GM21619 (cell line): ENCODE measurements at regions not wholly inside any gene's neighbourhood (a gene's known extent, or its start where the extent isn't known, plus 50 kb on each side); places are given as distances from the start of the nearest gene placed in this dataset.
A peak's percentile ranks its signal among the peaks of the same experiment; 100 is the strongest.

ENCODE experiments used
- ATAC-seq: cut with Tn5 transposase; IDR thresholded peaks from one replicate; pipeline ENCODE4 v1.9.1; 2021; ENCODE audit not compliant: unreplicated experiment

DNA sequence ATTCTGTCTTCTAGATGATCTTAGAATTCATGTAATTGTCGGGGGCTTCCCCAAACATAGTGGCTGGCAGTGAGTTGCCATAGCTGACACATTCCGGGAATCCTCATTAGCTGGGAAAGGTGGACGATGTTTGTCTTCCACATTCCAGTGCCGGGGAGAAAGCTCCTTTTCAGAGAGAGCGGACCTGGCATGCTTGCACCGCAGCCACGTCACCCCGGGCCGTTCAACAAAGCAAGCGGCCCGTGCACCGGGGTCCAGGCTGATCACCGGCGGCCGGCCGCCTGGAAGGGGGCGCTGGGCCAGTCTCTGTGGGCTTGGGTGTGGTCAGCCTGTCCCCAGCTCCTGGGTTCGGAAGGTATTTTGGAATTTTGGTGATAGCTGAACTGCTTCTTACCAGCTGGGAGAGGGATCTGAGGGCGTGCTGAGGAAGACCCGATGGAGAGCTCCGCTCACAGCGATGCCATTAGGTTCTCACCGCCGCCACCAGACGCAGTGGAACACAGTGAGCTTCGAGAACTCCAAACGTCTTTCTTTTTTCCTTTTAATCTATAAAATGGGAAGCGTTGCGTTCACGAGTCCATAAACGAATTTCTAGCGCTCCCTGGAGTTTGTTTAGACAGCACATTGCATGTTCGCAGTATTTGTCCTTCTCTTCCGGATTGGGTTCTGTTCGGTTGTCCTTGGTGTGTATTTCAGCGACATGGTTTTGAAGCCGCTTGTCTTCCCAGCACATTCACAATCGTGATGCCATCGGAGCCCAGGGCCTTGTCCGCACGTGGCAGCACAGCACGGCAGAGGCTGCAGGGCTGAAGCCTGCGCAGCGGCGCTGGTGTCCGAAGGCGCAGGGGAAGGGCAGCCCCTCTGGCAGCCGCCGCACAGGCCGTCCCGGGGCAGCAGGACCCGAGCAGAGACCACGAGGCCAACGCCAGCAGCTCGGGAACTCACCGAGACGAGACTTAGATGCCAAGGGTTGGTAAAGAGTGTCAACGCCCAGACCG lies 557.6 kb downstream of the QKI start:
- no peak for ATAC-seq

DNA sequence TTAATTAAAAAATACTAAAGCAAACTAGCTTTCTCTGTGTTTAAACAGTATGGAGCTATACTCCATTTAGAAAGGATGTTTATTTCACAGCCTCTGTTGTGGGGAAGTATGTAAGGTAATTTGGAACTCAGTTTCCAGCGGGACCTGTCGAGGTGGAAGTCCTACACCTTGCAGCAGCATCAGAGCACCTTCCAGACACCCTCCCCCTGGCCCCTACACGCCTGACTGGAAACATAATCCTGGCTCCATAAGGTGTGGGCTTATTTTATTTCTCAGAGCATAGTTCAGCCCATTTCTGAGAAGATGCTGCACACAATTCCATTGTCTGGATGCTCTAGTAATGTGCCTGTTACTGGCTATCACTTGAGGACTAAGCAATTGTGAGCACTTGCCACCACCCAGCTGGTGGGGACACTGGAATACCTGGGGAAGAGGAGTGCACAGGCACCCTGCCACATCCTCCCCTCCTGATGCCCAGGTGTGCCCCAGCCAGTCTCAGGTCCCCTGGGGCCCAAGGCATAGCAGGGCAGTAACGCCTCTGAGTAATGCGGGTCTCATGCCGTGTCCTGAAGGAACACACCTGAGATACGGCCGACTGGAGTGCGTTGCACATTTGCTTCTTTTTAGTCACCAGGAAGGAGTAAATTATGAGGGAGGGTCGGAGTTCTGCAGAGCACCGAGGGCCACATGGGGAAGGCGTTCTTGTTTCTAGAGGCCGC lies 556.5 kb downstream of the QKI start:
- ATAC-seq, result no peak

DNA sequence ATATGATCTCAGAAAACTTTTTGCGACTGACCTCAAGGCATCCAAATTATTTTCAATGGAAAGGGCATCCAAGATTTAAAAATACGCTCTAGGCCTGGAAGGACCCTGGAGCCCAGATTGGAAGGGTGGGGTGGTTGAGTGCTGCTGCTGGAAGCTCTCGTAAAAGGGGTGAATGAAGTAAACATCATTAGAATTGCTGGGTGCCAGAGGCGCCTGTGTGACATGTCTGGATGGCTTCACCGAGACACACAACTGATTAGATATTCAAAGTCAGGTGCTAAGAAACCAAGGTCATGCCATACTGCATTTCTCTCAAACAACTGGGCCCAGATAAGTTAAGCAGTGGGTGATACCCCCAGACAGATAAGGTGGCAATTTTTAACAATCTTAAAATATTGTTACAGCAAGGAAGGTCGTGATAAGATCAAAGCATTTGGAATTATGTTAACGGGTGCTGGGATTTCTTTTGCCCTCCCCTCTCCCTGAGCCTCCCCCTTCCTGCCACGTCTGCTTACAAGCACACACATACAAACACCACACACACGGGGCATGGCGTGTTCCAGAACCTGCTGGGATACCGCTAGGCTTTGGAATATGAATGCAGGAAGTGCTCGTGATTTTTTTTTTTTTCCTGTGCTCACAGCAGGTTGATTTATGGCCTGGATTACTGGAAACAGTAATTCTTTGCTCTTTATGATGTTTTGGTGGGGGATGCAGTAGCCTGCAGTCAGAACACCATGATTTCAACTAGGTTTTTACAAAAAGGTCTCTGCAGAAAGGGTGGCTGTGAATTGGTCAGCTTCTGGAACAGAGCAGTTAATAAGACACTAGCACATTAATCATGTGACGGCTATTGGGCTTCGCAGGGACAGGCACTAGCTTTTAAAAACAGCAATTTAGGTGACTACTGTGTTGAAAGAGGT lies 551.2 kb downstream of the QKI start:
- ATAC-seq, result no peak

DNA sequence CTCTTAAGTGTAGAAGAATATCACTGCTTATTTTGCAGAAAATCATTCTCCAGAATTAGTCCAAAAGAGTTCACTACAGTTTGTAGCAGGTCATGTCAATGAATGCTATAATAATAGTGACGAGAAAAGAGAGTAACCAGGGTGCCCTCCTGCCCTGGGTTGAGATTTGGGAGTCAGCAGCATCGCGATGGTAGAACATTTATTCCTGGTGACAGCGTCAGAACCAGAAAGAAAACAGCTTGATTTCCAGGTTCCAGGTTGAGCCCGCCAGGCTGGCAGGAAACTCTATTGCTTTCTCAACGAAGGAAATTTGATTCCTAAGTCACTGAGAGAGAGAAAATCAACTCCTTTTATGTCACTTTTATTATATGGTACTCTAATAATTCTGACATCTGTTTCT lies 550.3 kb downstream of the QKI start:
- no peak for ATAC-seq

DNA sequence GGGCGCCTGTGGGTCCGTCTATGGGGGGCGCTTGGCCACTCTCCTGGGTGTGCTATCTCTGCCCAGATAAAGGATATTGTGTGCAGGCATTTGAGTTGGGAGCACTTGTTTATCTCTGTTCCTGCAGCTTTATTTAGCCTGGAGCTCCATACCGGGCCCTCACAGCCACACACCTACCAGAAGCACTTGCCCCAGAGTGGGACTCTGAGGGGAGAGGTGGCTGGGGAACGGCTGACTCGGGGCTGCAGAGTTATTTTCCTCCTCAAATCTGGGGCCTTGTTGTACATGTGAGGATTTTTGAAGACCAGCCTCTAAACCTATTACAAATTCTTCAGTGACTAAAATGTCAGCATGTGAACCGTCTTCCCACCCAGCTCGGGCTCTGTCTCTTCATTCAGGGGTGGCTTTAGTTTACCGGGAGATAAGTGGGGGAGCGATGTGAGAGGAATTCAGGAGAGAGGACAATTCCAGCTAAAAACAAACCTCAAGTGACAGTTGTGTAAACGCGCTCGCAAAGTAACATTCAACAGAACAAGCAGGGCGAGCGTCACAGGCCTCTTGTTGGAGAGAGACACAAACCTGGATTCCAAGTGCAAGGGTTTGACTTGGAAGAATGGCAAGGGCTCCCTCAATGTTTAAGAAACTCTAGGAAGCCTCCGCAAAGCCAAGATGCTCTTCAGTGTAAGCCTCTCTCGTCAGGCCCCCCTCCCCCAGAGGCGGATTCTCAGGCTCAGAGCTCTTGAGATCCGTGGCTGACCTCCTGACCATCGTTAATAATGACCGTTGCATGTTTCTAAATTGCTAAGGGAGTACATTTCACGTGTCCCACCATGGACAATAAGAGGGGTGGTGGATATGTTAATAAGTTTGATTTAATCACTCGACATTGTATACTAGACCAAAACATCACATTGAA lies 548.9 kb downstream of the QKI start:
- no peak for ATAC-seq

DNA sequence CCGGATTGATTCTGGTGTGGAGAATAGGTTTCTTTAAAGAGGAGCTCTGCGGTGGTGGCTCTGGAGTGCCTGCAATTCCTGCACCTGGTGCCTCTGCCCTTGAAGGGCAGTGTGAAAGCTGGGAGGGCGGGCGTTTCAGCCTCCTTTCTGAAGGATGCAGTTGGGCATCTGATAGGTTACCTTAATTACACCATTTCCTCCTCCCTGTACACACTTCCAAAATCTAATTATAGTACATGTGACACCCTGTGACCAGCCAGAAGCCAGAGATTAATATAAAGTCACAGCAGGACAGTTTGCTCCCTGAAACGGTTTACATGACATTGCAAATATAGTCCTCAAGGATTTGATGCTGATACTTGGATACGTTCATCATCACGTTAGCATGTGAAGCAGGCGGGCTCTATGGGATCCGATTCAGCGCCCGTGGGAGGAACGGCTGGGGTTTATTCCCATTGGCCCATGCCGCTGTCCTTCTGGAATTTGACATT lies 548.2 kb downstream of the QKI start:
- ATAC-seq, result no peak

DNA sequence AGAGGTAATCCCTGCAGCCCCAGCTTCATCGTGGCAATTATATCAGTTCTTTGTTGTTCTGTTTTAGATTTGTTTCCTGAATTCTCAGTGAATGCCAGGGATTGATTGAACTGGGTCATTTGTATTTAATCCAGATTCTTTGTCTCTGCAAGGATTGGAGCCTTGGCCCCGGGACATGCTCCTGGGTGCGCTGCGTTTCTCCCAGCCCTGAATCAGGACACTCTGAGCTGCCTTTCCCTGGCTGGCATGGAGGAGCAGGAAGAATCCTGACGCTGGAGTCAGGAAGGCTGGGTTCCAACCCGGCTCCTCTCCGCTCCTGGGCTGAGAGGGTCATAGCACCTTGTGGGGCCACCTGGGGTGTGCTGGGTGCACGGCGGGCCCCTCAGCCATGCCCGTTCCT lies 545.6 kb downstream of the QKI start:
- ATAC-seq, result no peak

DNA sequence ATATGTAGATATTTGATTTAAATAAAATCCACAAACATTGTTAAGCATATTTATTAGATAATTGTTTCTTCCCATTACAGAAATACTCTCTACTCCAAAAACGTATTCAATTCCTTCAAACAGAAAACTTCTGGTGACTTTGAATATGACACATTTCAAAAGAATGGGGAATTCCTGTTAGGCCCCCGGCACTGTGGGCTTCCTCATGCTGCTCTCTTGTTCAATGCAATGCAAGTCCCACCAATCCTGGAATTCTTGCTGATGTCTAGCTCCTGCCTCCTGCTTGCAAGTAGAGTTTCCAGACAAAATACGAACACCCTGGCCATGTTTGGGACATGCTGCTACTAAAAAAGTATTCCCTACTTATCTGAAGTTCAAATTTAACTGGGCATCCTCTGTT lies 544.1 kb downstream of the QKI start:
- no peak for ATAC-seq

DNA sequence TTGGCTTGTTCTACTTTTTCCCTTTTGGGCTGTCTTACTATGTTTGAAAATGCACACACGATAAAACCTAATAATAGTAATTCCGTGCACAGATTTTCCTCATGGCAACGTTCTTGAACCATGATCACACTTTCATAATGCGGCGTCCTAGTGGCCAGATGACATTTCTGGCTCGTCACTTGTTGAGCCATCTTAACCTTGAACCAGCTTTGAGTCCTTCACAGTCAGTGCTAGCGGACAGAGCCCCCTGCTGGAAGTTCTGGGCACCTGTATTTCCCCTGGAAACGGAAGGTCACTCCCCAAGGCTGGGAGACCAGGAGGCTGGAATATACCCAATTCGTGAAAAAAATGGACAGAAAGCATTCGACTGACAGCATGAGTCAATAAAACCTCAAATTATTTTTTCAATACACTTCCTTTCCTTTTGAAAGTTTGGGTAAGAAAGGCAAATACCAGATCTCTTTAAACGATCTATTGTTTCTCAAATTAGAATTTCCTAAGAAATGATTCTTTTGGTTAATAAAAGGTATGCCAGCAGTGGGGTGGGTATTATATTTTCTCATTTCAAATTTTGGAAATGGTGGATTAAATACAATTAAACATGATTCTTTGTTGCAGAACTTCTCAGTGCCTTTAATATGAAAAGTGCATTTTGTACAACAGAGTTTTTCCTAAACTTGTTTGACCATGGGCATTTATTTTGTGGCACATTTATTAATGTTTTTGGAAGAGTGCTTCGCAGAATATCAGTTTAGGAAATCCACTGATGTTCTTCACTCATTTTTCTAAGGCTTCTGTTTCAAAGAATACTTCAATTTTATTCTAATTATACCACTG lies 542.3 kb downstream of the QKI start:
- peak; percentile 99 for ATAC-seq

DNA sequence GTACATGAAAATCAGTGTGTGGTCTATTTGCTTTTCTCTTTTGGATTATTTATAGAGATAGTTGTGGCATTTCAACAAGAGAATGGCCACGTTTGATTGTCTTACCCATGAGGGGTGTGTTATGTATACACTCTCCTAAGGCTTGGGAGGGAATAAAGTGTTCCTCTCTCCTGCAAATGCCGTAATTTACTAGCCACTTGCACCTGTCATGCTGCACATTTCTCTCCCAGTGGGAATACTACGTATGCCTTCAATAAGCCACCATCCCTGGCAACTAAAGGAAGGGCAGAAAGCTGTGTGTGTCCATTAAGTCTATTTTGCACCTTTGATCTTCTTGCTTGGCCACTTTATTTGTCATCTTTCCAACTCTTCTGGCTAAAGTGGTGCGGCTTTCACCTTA lies 541.2 kb downstream of the QKI start:
- no peak for ATAC-seq

DNA sequence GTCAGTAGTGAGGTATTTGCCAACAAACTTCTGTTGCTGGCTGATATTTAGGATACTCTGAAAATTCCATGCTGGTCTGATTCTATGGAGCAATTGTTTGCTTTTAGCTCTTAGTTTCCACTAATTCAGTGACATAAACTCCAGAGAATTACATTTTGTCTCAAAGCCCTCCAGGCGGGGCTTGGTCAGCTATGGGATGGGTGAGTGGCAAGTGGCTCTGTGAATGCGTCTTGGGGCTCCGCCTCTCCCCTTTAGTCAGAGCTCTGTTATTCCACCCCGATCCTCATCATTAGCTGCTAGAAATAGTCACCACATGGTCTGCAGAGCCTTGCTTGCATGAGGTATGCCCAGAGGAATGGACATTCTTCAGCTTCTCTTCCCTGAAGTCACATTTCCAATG lies 540.6 kb downstream of the QKI start:
- ATAC-seq, result no peak

DNA sequence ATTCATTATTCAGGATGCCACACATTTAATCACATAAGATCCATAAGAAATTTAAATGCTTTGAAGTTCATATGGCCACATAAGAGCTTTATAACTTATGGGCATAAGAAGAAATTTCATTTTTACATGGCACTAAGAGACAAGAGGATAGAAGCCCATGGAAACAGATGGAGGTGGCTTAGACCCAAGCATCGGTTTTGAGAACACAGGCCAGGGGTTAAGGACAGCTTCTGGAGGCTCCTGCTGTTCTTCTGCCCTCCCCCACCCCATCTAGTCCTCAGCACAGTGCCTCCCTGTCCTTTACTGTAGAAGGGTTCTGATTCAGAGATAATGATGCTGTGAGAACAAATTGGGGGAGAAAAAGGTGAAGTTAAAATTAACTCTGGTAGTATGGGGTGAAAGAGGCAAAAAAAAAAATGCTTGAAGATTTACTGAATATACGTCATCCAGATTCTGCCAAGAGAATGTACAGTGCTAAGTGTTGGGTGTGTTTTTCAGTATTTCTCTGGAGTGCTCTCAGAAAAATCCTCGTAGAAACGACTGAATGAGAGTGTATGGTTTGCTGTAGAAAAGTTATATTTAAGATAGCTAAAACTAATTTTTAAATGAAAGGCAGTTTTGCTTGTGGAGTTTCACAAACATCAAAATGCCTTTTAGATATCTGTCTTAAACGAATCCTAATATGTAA lies 539.7 kb downstream of the QKI start:
- no peak for ATAC-seq

DNA sequence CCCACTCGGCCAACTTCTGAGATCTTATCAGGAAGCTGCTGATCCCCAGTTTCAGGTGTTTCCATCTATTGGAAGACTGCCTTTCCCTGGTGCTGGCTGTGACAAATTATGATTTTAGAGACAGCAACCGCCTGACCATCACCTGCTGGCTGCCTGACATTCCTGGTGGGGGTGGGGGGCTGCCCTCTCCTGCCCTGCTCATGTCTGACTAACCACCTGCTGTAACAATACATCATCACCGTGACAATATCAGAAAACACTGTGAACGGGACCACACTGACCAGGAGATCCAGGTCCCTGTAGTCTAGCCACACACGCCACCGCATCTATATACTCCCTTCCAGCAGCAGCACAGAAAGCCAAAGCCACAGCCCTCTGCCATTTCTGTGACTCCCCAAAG lies 537.5 kb downstream of the QKI start:
- no peak for ATAC-seq

DNA sequence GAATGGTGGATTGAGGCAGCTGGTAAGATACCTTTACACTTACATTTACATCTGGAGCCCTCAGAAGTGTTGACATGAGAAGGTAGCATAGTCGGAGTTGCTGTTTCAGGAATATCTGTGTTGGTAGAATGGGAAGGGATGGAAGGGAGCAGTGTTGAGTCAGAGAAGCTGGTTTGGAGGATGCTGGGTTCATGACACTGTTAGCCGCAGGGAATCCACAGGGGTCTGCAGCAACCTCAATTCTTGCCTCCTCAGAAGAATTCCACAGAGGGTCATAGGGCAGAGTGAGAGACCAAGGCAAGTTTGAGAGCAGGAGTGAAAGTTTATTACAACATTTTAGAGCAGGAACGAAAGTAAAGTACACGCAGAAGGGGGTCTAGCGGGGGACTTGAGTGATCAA lies 536.8 kb downstream of the QKI start:
- ATAC-seq, result no peak

DNA sequence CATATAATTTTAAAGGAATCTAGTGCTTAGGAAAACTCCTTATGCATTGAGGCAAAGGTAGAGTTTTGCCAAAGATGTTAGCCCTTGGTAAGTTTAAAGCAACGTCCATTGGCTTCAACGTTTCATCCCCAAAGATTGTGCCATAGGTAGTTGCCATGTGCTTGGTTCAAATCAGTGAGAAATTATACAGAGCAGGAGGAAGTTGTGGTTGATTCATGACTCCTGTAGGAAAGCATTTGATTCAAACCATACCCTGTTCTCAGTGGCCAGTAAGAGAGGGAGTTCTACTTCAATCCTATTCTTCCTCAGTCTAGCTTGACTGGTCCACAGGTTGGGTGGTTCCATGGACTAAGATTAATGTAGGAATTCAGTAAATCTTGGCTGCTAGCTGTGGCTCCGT lies 535.6 kb downstream of the QKI start:
- no peak for ATAC-seq

DNA sequence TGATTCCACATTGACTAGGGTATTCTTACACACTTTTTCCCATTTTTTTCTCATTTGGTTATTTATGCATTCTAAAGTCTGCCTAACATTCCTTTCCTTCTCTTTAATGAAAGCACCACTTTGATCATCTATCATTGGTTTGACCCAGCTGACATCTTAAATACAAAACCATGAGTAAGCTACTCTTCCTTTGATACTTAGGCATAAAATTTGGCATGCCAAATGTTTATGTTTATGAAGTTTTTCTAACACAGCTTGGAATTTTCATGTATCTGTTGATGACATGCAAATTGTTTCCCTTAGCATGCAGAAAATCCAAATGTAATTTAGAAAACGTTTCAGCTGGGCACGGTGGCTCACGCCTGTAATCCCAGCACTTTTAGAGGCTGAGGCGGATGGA lies 534.9 kb downstream of the QKI start:
- ATAC-seq, result no peak

DNA sequence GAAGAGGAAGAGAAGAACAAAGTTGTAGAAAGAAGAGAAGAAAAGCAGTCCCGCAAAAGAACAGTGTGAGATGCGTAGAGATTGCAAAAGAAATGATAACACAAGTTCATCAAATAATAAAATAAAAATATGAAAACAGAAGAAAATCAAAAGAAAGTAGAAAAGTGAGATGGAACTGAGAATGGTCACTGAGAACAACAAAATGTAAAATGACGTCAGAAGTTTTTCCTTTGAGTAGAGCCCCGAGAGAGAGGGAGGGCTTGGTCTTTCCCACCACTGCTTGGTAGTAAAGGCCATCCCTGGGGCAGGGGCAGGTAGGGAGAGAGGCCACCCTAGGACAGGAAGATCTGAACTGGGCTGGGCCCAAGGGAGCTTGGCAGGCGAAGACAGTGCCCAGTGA lies 533.7 kb downstream of the QKI start:
- no peak for ATAC-seq

DNA sequence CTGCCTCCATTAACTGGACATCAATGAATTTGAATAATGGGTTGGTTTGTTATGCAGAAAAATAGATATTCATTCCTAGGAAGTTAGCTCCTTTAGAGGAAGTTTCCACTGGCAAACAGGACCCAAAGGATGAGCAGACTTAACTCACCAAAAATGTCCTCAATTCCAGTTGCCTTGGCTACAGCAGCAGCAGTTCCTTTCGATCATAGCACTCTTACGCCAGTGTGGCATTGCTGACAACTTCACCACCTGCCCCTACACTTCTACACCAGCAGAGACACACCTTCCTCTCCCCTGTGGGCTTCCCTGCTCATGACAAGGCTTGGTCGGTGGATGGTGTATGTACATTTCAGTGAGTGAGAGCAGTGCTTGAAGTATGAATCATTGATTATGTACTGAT lies 532.8 kb downstream of the QKI start:
- ATAC-seq, result no peak

DNA sequence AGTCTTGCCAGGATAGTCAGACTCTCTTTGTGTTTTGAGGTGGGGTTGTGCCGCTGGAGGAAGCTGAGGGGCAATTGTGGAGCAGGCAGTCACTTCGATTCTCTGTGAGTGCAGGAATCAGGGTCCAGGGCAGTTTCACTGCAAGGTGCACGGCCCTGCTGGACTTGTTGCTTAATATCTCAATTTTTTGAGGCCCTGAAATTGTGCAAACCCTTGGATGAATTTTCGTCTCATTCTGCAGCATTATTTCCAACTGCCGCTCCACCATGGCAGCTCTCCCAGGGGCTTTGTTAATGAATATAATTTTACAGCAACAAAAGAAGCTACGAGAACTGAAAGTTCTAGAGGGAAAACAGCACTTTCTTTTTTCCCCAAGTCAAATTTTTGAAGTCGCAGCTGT lies 531.9 kb downstream of the QKI start:
- ATAC-seq, result no peak
